Fibroblast of lung (primary cell): ENCODE measurements at regions not wholly inside any gene's neighbourhood (a gene's known extent, or its start where the extent isn't known, plus 50 kb on each side); places are given as distances from the start of the nearest gene placed in this dataset.

Experiments used
- CTCF ChIP-seq, 2 donors: IDR thresholded peaks in 1 of 2; conservative IDR thresholded peaks in 1 of 2; 1 replicate in 1 of 2; 2 replicates in 1 of 2; pipeline ENCODE4 v1.5.1; 2011 to 2012; ENCODE audit warnings: low read length in 2 of 2, control low read depth in 1 of 2, inconsistent platforms in 1 of 2, low read depth in 1 of 2, mild to moderate bottlenecking in 1 of 2
- EZH2 ChIP-seq: IDR thresholded peaks from 2 replicates; pipeline ENCODE4 v1.5.1; 2012; ENCODE audit warnings: low read length, control low read depth, mild to moderate bottlenecking; ENCODE audit errors: missing control alignments

- no peak for TF ChIP-seq CTCF (conservative IDR thresholded peaks at IDR 0.05 in 1 of 2, IDR thresholded peaks at IDR 0.05 in 1 of 2; ENCODE audit: low read depth in 1 of 2, low read length in 2 of 2)
- no peak for TF ChIP-seq EZH2
These were observed 1124.6 kb downstream of the JRKL start for GRCh38 chr11:97514446-97514845.
